ENCODE measurements at regions not wholly inside any gene's neighbourhood (a gene's known extent, or its start where the extent isn't known, plus 50 kb on each side); places are given as distances from the start of the nearest gene placed in this dataset.

GRCh38 chr4:59945277-59945676 is 1254.8 kb upstream of the ADGRL3 start:
- CTCF ChIA-PET, result no interaction called here

GRCh38 chr4:59945716-59946115 is 1254.4 kb upstream of the ADGRL3 start:
- ChIA-PET POLR2A (no interaction called here), CTCF (no interaction called here)
- H3K27me3 ChIP-seq (ENCODE audit: control insufficient read depth, insufficient read depth, low read length), result no peaks in the 10 kb centered on the region
- H3K4me3 ChIP-seq (ENCODE audit: low read depth, low read length), result no peak overlapping the region
- no peaks in the 10 kb centered on the region for H3K36me3 ChIP-seq (ENCODE audit: control insufficient read depth, insufficient read depth, low read length)
- no peak for DNase-seq (ENCODE audit: low read depth)
- no peak for TF ChIP-seq CTCF (IDR thresholded peaks at IDR 0.05; ENCODE audit: insufficient read depth, low read depth, low read length)

More at GRCh38 chr4:59945277-59945676, 1254.8 kb upstream of the ADGRL3 start:
- Histone ChIP-seq H3K4me3 (ENCODE audit: low read depth, low read length) (no peak overlapping the region), H3K27me3 (ENCODE audit: control insufficient read depth, insufficient read depth, low read length) (no peaks in the 10 kb centered on the region), H3K36me3 (ENCODE audit: control insufficient read depth, insufficient read depth, low read length) (no peaks in the 10 kb centered on the region)
- POLR2A ChIA-PET, result no interaction called here
- TF ChIP-seq CTCF (IDR thresholded peaks at IDR 0.05; ENCODE audit: insufficient read depth, low read depth, low read length), result no peak
- DNase-seq (ENCODE audit: low read depth), result no peak

DNA sequence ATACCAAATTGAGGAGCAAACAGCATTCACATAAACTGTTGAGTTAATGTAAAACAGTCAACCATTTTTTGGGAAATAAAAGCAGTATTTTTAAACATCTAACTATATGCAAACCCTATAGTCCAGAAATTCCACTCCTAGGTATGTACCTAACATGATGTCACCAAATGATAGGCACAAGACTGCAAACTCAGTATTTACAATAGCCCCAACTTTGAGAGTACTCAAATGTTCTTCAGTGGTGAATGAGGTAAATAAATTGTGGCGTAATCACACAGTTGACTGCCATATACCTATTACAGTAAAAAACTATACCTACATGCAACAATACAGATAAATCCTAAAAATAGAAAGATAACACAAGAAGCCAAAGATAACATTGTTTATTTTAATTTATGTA is 1243.8 kb upstream of the ADGRL3 start:
- DNase-seq (ENCODE audit: low read depth), result no peak
- Histone ChIP-seq H3K36me3 (ENCODE audit: control insufficient read depth, insufficient read depth, low read length) (no peaks in the 10 kb centered on the region), H3K27me3 (ENCODE audit: control insufficient read depth, insufficient read depth, low read length) (no peaks in the 10 kb centered on the region), H3K4me3 (ENCODE audit: low read depth, low read length) (no peak overlapping the region)
- ChIA-PET POLR2A (no interaction called here), CTCF (no interaction called here)
- no peak for TF ChIP-seq CTCF (IDR thresholded peaks at IDR 0.05; ENCODE audit: insufficient read depth, low read depth, low read length)

GRCh38 chr4:59960143-59960542 is 1240.0 kb upstream of the ADGRL3 start:
- DNase-seq (ENCODE audit: low read depth), result no peak
- no peaks in the 10 kb centered on the region for H3K27me3 ChIP-seq (ENCODE audit: control insufficient read depth, insufficient read depth, low read length)
- TF ChIP-seq CTCF (IDR thresholded peaks at IDR 0.05; ENCODE audit: insufficient read depth, low read depth, low read length), result no peak
- ChIA-PET POLR2A (no interaction called here), CTCF (no interaction called here)
- no peaks in the 10 kb centered on the region for H3K36me3 ChIP-seq (ENCODE audit: control insufficient read depth, insufficient read depth, low read length)
- no peak overlapping the region for H3K4me3 ChIP-seq (ENCODE audit: low read depth, low read length)

- no peaks in the 10 kb centered on the region for H3K36me3 ChIP-seq (ENCODE audit: control insufficient read depth, insufficient read depth, low read length)
- DNase-seq (ENCODE audit: low read depth), result no peak
- no peaks in the 10 kb centered on the region for H3K27me3 ChIP-seq (ENCODE audit: control insufficient read depth, insufficient read depth, low read length)
- ChIA-PET POLR2A (no interaction called here), CTCF (no interaction called here)
- H3K4me3 ChIP-seq (ENCODE audit: low read depth, low read length), result no peak overlapping the region
- TF ChIP-seq CTCF (IDR thresholded peaks at IDR 0.05; ENCODE audit: insufficient read depth, low read depth, low read length), result no peak
Measured at GRCh38 chr4:59966758-59967157, 1233.4 kb upstream of the ADGRL3 start.
